HG02610 (cell line): ENCODE measurements at regions not wholly inside any gene's neighbourhood (a gene's known extent, or its start where the extent isn't known, plus 50 kb on each side); places are given as distances from the start of the nearest gene placed in this dataset.
"Not testable (repeated sequence)": the region's sequence is repeated elsewhere in the genome, so short reads cannot be mapped to it uniquely, and the experiment has no call there.

Source experiments
- ATAC-seq: cut with Tn5 transposase; IDR thresholded peaks from one replicate; pipeline ENCODE4 v1.9.1; 2021; ENCODE audit warnings: mild to moderate bottlenecking, moderate library complexity; ENCODE audit not compliant: unreplicated experiment

GRCh38 chr2:111282162-111282561 lies 161.4 kb downstream of the BCL2L11 start:
- ATAC-seq: not testable (repeated sequence)

GRCh38 chr2:111287646-111288568 lies 167.2 kb downstream of the BCL2L11 start:
- ATAC-seq: not testable (repeated sequence)

- not testable (repeated sequence) for ATAC-seq
Measured at GRCh38 chr2:111290370-111290769, 169.7 kb downstream of the BCL2L11 start.

- not testable (repeated sequence) for ATAC-seq
Measured at GRCh38 chr2:111291566-111291965, 170.9 kb downstream of the BCL2L11 start.

- ATAC-seq: not testable (repeated sequence)
Measured at GRCh38 chr2:111292232-111292968, 171.7 kb downstream of the BCL2L11 start.

GRCh38 chr2:111294699-111295098 lies 174.0 kb downstream of the BCL2L11 start:
- not testable (repeated sequence) for ATAC-seq

GRCh38 chr2:111296122-111296804 lies 175.5 kb downstream of the BCL2L11 start:
- not testable (repeated sequence) for ATAC-seq

GRCh38 chr2:111297128-111297527 lies 176.4 kb downstream of the BCL2L11 start:
- ATAC-seq: not testable (repeated sequence)

- ATAC-seq: not testable (repeated sequence)
Measured at GRCh38 chr2:111298927-111299326, 178.2 kb downstream of the BCL2L11 start.

- ATAC-seq: not testable (repeated sequence)
Measured at GRCh38 chr2:111299635-111300034, 178.9 kb downstream of the BCL2L11 start.

GRCh38 chr2:111301677-111302076 lies 181.0 kb downstream of the BCL2L11 start:
- not testable (repeated sequence) for ATAC-seq

GRCh38 chr2:111302397-111303218 lies 181.9 kb downstream of the BCL2L11 start:
- ATAC-seq: not testable (repeated sequence)

- not testable (repeated sequence) for ATAC-seq
Measured at GRCh38 chr2:111307302-111307701, 186.6 kb downstream of the BCL2L11 start.

- ATAC-seq: not testable (repeated sequence)
Measured at GRCh38 chr2:111309231-111310075, 188.7 kb downstream of the BCL2L11 start.

- ATAC-seq: not testable (repeated sequence)
Measured at GRCh38 chr2:111310395-111310794, 189.7 kb downstream of the BCL2L11 start.

- ATAC-seq: not testable (repeated sequence)
Measured at GRCh38 chr2:111311568-111311967, 190.9 kb downstream of the BCL2L11 start.

- not testable (repeated sequence) for ATAC-seq
Measured at GRCh38 chr2:111312897-111313607, 192.3 kb downstream of the BCL2L11 start.

- not testable (repeated sequence) for ATAC-seq
Measured at GRCh38 chr2:111313711-111314110, 193.0 kb downstream of the BCL2L11 start.
